Activated CD4-positive, alpha-beta T cell treated with anti-CD3 and anti-CD28 coated beads, Interleukin-2, Interleukin-4, amounts not matched to agents 100 ng/mL and 50 ng/mL, durations not matched to agents 16 hours and 8 hours (primary cell): ENCODE measurements at regions not wholly inside any gene's neighbourhood (a gene's known extent, or its start where the extent isn't known, plus 50 kb on each side); places are given as distances from the start of the nearest gene placed in this dataset.

Experiments used
- DNase-seq: peaks from one replicate; pipeline ENCODE4 v3.0.0-alpha.2; 2020; ENCODE audit warnings: low spot score

DNA sequence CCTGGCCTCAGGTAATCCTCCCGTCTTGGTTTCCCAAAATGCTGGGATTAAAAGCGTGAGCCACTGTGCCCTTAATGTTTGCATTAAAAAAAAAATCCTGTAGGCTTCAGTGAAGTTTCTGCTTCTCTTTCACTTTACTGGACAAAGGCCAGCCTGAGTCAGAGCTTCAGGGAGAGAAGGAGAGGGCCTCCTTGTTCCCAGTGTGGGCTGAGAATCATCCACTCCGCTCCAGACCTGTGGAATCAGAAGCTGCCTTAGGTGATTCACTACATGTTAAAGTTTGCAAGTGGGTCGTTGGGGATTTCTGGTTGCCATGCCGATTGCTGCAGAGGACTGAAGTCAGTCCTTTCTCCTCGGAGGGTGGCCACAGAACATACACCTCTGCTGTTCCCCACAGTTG is 113.3 kb upstream of the EEF1E1 start:
- DNase-seq: no peak

DNA sequence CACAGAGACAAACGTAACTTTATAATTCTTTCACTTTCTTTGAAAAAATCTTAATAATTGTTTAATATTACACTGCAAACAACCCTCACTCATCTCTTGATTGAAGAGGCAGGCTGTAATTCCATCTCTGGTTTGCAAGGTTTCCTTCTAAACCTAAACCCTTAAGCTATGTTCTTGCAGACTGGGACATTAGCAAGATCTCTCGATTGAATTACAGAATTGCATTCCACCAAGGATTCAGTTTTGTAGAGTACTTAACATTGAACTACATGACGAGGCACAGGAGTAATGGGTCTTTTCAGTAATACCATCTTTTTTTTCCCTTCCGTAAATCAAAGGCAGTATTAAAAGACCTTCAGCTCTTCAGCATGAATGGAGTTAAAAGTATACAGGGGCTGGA is 111.6 kb upstream of the EEF1E1 start:
- no peak for DNase-seq

DNA sequence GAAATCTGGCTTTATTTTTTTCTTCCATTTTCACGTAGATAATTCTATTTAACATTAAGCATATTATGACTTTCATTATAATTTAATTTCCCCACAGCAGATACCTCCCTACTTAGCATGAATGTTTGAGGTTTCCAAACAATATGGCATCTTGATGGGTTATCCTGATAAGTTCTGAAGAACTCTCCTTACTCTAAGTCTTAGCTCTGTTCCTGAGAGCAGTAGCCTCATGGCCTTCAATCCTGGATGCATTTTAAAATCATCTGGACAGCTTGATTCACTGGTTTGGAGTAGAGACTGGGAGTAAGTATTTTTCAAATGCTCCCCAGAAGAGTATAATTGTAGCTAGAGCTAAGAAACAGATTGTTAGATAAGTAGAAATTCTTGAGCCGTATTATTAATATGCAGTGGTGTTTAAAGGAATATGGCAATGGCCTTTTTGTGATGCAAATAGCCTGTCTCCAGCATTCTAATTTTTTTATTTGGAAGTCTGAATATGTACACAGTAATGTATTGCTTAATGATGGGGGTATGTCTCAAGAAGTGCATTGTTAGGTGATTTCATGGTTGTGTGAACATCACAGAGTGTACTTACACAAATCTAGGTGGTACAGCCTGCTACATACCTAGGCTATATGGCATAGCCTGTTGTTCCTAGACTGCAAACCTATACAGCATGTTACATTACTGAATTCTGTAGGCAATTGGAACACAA is 110.5 kb upstream of the EEF1E1 start:
- no peak for DNase-seq

DNA sequence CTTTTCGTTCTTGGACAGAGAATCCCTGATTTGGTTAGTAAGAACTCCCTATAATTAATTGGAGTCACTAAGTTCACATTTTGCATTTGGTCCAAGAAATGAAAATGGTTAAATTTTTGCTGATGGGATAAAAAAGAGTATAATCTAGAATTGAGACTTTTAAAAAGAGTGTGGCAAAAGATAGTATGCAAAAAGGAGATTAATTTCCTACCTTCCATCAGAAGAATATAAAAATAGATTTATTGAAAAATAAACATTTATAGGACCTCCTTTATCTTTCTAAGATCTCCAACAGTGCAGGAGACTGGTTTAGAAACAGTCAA is 105.5 kb upstream of the EEF1E1 start:
- no peak for DNase-seq

DNA sequence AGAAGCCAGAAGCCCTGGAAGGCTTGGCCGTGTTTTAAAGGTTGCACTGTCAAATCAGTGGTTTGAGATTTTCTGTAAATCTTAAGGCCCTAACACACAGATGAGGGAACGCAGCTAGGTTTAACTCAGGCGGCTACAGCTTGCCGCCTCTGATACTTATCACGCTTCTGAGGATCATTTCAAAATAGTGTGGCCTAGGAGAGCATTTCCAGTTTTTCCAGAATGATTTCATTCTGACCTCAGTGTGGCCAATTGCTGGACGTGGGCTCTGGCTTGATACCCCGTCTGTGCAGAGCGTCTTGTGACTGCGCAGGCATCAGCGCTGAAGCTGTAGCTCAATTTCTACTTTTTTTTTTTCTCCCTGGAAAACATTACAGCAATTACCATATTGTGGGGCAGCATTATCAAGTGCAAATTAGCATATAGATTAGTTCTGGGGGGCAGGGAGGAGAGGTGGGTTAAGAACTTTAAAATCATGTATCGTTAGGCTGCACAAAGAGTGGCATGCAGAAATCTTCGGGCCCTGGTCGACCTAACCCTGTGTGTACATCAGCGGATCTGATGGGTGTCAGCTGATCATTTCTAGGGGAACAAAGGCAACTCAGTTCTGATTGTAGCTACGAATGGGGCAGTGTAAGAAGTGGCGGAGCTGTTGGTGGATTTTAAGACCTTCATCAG is 105.0 kb upstream of the EEF1E1 start:
- DNase-seq: no peak

DNA sequence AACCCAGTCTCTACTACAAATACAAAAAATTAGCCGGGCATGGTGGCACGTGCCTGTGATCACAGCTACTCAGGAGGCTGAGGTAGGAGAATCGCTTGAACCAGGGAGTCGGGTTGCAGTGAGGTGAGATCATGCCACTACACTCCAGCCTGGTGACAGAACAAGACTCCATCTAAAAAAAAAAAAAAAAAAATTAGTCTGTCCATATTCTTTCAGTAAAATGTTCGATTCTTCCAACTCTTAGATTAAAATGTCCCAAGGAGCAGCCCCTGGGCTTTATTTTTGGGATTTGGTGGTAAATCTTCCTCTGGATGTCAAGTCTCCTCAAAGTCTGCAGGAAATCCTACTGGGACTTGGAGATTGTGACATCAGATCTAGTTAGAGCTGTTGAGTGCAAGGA is 101.0 kb upstream of the EEF1E1 start:
- no peak for DNase-seq

DNA sequence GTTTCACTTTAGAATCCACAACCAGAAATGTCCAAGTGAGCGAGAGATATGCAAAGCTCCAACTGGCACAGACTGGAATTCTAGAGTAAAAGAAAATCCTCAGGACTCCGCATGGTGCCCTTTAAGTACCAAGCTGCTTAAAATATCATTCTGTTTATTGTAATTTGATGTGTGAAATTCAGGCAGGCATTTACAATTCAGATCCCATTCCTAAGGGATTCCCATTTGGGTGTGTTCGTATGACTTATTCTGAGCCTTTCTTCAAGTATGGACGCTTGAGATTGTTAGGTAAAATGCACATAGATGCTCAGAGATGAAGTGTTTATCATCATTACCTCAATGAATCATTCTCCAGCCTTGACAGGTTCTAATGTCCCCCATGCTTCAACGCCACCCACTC is 99.3 kb upstream of the EEF1E1 start:
- DNase-seq: no peak

DNA sequence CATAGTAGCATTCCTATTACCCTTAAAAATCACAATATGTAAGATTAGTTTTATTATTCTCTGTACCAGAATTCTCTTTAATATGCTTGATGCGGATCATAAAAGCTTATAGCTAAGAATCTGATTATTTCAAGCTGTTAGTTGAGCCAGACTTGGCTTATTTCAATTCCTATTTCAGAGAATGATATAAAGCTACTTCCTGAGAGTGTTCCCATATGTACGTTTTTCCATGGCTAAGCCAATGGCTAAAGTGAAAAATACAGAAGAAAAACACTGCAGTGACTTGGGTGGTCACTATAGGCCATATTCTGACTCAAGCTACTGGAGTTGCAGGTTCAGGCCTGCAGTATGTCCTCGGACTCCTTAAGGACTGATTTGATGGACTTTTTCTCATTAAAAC is 97.9 kb upstream of the EEF1E1 start:
- no peak for DNase-seq

DNA sequence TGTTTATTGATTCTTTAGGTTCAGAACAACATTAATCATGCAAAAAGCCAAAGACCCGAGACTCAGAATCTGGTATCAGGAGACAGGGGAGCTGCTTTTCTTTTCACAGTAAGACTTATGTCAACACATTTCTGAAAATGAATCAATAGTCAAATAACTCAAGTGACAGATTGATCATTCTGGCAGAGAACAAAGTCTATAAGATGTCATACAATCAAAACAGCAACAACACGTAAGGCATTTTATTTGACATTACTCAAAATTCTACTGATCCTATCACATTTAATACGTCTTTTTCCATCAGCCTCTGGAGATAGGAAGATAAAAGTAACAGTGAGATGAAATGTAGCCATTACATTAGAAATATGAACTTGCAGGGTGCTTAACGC is 93.4 kb upstream of the EEF1E1 start:
- no peak for DNase-seq

DNA sequence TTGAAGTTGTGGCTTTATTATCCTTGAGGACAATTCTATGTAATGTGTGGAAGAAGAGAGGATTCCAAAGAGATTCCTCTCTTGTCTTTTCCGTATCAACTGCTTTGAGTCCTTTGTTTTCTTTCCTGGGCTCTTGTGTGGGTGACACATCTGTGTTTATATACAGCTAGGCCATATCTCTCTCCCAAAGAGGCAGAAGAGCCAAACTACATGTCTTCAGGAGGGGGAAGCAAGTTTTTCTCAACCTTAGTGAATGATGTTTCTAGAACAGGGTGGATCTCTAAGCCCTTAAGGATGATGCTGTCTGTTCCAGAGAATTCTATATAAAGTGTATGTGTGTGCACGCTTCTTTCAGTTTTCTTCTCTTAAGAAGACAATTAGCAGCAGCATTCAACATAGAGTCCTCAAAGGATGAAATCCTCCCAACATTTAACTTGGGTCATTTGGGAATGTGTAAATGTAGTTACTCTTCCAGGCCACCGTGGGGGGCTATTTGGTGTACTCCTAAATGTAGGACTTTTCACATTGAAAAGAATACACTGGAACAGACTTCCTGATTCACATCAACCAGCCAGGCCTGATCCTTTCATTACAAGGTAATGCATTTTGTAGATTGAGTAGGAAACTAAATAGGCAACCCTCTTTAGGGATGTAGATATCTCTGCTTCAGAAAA is 92.8 kb upstream of the EEF1E1 start:
- no peak for DNase-seq

DNA sequence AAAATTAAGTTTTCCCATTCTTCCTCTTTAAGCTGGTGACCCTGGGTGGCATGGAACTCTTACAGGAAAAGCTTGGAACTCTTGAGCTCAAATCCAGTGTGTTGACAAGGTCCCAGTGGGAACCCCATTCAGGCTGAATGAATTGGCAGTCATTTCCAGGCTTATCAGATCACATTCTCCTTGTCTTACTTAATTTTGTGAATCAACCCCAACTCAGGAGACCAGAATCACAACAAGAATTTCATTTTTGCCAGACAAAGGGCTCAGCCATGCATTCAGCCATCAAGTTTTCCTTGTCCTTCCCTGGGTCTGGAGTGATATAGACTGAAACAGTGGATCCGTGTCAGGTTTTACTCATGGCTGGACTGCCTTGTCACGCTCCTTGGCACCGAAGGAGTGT is 92.1 kb upstream of the EEF1E1 start:
- no peak for DNase-seq

DNA sequence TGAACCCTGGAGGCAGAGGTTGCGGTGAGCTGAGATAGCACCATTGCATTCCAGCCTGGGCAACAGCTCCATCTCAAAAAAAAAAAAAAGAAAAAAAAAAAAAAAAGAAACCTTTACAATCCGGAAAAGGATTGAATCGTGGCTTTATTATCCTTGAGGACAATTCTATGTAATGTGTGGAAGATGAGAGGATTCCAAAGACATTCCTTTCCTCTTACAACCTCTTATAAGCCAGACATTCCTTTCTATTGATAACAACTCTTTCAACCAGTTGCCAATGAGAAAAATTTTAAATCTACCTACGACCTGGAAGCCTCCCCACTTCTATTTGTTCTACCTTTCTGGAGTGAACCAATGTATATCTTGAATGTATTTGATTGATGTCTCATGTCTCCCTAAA is 91.2 kb upstream of the EEF1E1 start:
- no peak for DNase-seq

DNA sequence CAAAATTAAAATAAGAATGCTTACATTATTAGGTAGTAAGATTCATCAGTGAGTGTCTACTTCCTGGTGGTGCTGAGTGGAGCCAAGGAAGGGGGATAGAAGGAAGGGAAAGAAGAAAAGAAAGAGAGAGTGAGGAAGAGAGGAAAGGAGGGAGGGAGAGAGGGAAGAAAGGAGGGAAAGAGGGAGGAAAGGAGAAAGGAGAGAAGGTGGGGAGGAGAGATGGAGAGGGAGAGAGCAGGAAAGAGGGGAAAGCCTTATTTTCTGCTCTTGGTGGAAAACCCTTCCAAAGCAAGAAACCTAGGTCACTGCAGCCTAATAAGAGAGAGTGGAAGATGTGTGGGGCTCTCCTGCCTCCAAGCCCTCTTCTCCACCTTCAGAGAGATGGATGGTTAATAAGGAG is 90.2 kb upstream of the EEF1E1 start:
- no peak for DNase-seq

DNA sequence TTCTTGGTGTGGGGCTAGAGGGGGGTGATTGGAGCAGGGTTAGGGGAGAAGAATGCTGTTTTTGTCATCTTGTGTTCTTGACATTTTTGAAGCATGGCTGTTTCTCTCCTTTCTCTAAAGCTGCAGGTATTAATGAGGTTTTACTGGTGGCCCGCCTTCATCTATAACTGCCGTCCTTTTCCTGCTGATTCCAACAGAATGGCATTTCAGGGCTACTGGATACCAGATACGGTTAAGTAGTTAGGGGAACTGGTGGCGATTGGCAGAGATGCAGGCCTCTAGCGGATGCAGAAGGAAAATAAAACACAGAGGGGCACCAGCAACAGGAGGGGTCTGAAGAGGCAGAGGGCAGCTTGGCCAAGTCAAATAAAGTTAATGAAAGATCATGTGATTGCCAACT is 89.7 kb upstream of the EEF1E1 start:
- no peak for DNase-seq

DNA sequence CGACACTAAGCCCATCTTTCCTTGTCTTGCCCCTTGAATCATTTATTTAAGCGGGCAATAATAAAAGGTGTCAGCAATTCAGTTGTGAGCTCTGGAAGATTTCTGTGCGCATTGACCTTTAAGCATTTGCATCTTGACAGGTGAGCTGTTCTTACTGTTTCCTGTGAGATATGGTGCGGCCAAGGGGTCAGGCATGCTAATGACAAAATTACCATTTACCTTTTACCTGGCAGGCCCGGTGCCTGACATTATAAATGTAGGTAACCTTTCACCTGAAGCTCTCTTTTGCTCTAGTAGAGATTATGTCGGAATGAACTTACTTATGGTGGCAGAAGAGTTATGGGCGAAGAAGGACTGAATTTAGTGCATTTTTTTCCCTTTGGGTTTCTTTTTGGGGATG is 89.3 kb upstream of the EEF1E1 start:
- DNase-seq: no peak

DNA sequence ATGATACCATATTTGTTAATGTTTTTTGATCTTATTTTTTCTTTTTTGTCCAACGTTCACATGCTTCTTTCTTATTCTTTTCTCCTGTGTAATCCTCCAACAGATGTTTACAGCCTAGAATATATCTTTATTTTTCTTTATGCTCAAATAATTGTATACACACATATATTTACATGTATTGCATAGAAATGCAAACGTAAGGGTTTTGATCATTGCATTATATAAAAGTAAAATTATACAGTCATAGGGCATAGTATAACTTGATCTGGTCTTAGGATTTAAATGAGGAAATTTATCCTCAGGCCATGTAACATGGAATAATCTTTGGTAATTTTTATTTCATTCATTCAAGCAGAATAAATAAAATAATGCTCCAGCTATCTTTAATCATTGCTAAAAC is 84.9 kb upstream of the EEF1E1 start:
- DNase-seq: no peak

DNA sequence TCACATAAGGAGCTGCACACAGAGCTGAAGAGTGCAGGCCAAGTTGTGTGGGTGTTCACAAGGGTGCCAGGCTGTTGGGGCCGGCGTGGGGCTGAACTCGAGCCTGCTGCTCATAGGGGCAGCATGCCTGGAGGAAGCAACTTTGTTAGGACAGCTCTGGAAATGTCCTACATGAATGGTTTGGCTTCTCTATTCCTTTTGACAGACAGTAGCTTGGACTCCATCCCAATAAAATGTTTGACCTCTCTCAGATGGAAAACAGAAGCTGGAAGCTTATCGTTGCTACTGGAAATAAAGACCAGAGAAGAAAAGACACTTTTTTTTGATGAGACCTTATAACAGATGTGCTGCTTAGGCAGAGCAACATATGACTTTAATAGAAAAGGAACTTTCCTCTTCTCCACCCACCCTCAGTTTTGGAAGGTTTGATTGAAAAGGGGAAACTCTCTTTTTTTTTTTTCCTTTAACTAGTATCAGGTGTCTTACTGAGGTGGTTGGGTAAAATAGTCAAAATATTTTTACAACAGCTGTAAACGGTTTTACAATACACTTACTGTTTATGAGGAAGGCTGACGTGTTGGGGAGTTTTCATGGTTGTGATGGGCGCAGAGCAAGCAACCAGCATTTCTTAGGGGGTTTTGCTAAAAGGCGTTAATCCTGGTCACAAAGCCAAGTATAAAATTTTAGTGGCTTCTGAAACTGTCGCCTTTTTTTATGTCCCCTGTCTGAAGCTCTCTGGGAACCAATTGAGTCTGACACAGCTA is 80.7 kb upstream of the EEF1E1 start:
- DNase-seq: no peak

DNA sequence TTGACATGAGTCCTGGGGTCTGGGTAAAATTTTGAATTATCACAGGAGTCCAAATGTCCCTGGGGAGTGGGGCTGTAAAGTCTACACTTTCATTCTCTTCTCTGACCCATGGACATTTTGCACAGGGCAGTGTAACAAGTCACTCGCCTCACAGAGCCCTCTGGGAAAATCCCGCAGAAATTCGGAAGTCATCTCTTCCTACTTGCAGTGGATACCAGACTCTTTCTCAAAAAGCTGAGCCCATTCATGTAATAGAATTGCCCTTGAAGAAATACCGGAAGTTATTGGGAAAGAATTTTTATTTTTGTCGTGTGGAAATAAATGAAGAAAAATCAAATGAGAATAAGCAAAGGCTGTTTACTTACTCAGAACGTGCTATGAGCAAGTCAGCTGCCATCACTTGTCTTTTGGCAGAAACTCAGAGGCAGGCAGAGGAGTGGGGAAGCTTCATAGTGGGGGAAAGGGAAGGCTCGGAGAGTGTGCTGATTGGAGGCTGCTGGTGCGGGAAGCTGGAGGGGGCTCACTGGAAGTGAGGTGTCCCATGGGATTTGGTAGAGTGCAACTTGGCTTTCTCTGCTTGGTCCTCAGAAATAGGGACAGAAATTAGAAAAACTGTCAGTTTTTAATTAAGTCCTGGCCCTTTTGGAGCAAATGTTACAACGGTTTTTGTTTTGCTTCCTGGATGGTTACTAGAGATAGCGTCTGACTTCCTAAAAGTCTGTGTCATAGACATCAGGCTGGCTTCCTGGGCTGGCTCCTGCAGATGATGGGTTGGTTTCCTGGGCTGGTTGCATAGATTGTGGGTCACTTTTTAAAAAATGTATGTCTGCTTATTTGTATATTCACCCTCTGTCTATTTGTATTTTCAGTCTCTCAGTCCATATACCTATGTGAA is 79.8 kb upstream of the EEF1E1 start:
- DNase-seq: no peak

DNA sequence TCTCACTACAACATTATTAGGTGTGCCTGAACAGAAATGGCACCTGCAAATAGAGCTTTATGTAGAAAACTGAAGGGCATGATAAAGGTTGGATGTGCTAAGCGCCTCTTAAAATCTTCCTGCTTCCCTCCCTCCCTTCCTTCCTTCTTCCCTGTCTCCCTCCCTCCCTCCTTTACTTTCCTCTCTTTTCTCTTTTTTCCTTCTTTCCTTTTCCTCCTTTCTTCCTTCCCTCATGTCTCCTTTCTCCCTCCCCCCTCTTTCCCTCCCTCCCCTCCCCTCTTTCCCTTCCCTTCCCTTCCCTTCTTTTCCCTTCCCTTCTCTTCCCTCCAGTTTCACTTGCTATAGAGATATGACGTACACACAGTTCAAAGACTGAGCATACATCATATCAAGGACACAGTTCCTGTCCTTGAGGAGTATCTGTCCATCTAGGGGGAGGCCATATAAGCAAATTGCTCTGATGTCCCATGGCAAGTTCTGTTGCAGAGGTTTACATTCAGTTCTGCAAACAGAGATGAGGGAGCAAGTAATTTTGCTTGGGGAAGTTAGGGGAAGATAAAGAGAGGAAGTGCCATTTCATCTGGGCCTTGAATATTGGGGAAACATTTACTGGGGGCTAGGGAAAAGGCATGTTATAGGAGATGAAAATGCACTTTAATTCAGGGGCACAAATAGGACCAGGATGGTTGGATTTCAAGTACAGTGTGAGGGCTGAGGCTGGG is 79.0 kb upstream of the EEF1E1 start:
- no peak for DNase-seq

DNA sequence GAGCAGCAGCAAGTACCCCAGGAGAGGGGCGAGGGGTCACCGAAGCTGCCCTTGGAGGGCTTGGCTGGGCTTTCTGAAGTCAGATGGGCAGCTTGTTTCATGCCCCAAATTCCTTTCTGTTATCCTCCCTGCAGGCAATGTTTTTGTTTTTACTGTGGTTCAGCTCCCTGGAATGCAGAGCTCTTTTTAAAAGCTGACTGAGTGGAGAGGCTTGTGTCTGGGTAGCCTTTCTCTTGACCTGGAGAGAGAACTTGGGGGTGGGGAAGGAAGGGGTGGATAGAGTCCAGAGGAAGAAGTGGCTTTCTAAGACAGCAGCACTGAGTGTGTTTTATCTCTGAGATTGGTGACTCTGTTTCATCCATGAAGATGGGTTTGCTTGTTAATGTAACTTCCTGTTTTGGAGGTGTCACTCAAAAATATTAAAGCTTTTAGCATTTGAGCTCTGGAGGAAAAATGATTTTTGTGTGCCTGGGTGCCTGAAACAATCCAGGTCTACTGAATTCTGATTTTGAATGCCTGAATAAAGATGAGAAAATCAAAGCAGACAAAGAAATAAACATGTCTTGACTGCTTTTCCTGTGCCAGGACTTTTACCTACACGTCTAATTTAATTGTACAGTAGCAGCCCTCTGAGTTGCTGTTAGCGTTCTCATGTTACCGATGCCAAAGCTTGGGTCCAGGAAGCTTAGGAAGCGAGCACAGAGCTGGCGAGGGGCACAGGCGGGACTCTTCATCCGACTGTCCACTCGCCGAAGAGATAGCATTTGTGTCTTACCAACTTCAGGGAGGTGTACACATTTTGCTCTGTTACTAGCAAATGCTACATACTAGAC is 78.2 kb upstream of the EEF1E1 start:
- no peak for DNase-seq
